Activated T-cell treated with anti-CD3 and anti-CD28 coated beads for 4 hours (primary cell): ENCODE measurements at regions not wholly inside any gene's neighbourhood (a gene's known extent, or its start where the extent isn't known, plus 50 kb on each side); places are given as distances from the start of the nearest gene placed in this dataset.

Experiments
- DNase-seq: peaks from one replicate; pipeline ENCODE4 v3.0.0-alpha.2; 2020

GRCh38 chr10:31604646-31605170, 285.7 kb downstream of the ZEB1 start:
- DNase-seq: no peak

- DNase-seq: no peak
Measured at GRCh38 chr10:31604096-31604495, 285.1 kb downstream of the ZEB1 start.

GRCh38 chr10:31603235-31604087, 284.4 kb downstream of the ZEB1 start:
- DNase-seq: peak; percentile 43

GRCh38 chr10:31602541-31603234, 283.7 kb downstream of the ZEB1 start:
- DNase-seq: no peak

GRCh38 chr10:31601136-31601535, 282.1 kb downstream of the ZEB1 start:
- DNase-seq: no peak

GRCh38 chr10:31599626-31600504, 280.8 kb downstream of the ZEB1 start:
- DNase-seq: no peak

- no peak for DNase-seq
Measured at GRCh38 chr10:31596765-31597164, 277.7 kb downstream of the ZEB1 start.

GRCh38 chr10:31595992-31596391, 277.0 kb downstream of the ZEB1 start:
- DNase-seq: no peak

GRCh38 chr10:31594347-31594873, 275.4 kb downstream of the ZEB1 start:
- DNase-seq: no peak

- DNase-seq: no peak
Measured at GRCh38 chr10:31593124-31593523, 274.1 kb downstream of the ZEB1 start.

GRCh38 chr10:31591569-31591968, 272.6 kb downstream of the ZEB1 start:
- DNase-seq: no peak

GRCh38 chr10:31590023-31590800, 271.2 kb downstream of the ZEB1 start:
- no peak for DNase-seq

- no peak for DNase-seq
Measured at GRCh38 chr10:31587691-31588090, 268.7 kb downstream of the ZEB1 start.

- DNase-seq: no peak
Measured at GRCh38 chr10:31586723-31587638, 268.0 kb downstream of the ZEB1 start.

- no peak for DNase-seq
Measured at GRCh38 chr10:31584876-31585275, 265.9 kb downstream of the ZEB1 start.

- DNase-seq: no peak
Measured at GRCh38 chr10:31584098-31584631, 265.1 kb downstream of the ZEB1 start.

- no peak for DNase-seq
Measured at GRCh38 chr10:31583293-31583692, 264.3 kb downstream of the ZEB1 start.

- DNase-seq: no peak
Measured at GRCh38 chr10:31582365-31583052, 263.5 kb downstream of the ZEB1 start.

GRCh38 chr10:31581741-31582323, 262.8 kb downstream of the ZEB1 start:
- DNase-seq: no peak
